Liver (tissue), 8 donors: ENCODE measurements at regions not wholly inside any gene's neighbourhood (a gene's known extent, or its start where the extent isn't known, plus 50 kb on each side); places are given as distances from the start of the nearest gene placed in this dataset.

Experiments
- DNase-seq: peaks from one replicate; pipeline ENCODE4 v3.0.0-alpha.2; 2017; ENCODE audit warnings: low spot score
- H3K27ac ChIP-seq, 2 donors: one replicate each; pipeline ENCODE4 v1.7.0; 2013; ENCODE audit warnings: inconsistent platforms in 2 of 2, low read length in 2 of 2, control low read depth in 1 of 2, low read depth in 1 of 2, mild to moderate bottlenecking in 1 of 2
- H3K27me3 ChIP-seq, 4 donors: one replicate each; pipeline versions ENCODE4 v1.6.1 to v1.7.0; 2013; ENCODE audit warnings: low read length in 3 of 4, inconsistent platforms in 1 of 4, mild to moderate bottlenecking in 1 of 4, moderate library complexity in 1 of 4; ENCODE audit not compliant: control insufficient read depth in 4 of 4, insufficient read depth in 4 of 4
- H3K36me3 ChIP-seq, 4 donors: one replicate each; pipeline versions ENCODE4 v1.6.1 to v1.7.0; 2013; ENCODE audit warnings: low read length in 3 of 4, mild to moderate bottlenecking in 3 of 4, low read depth in 1 of 4, moderate library complexity in 1 of 4; ENCODE audit not compliant: control insufficient read depth in 4 of 4, insufficient read depth in 3 of 4
- H3K4me1 ChIP-seq, 4 donors: one replicate each; pipeline versions ENCODE4 v1.6.1 to v1.7.0; 2013; ENCODE audit warnings: low read length in 3 of 4, mild to moderate bottlenecking in 3 of 4, moderate library complexity in 1 of 4; ENCODE audit not compliant: control insufficient read depth in 4 of 4, insufficient read depth in 4 of 4
- H3K4me3 ChIP-seq, 3 donors: one replicate each; pipeline versions ENCODE4 v1.6.1 to v1.7.0; 2013; ENCODE audit warnings: low read length in 3 of 3, control low read depth in 1 of 3, low read depth in 1 of 3, mild to moderate bottlenecking in 1 of 3
- H3K9ac ChIP-seq, 2 donors: one replicate each; pipeline ENCODE4 v1.7.0; 2013; ENCODE audit warnings: low read length in 2 of 2, mild to moderate bottlenecking in 2 of 2, moderate library complexity in 2 of 2, control low read depth in 1 of 2, low read depth in 1 of 2
- H3K9me3 ChIP-seq, 4 donors: one replicate each; pipeline versions ENCODE4 v1.6.1 to v1.7.0; 2013; ENCODE audit warnings: low read length in 3 of 4; ENCODE audit not compliant: control insufficient read depth in 4 of 4
- ATF3 ChIP-seq: IDR thresholded peaks from 2 replicates; pipeline ENCODE4 v1.6.1; 2016; ENCODE audit warnings: antibody characterized with exemption
- CTCF ChIP-seq: fragments of 150-350 bp; IDR thresholded peaks from 2 replicates; pipeline ENCODE4 v1.5.1; 2017; ENCODE audit warnings: improper control_type of control experiment, low read depth, low read length; ENCODE audit not compliant: missing input control
- EGR1 ChIP-seq, 2 donors: IDR thresholded peaks; 2 replicates each; pipeline ENCODE4 v1.6.1; 2016 to 2018; ENCODE audit warnings: antibody characterized with exemption in 2 of 2, low read depth in 2 of 2
- GABPA ChIP-seq, 2 donors: IDR thresholded peaks in 1 of 2; conservative IDR thresholded peaks in 1 of 2; 2 replicates each; pipeline ENCODE4 v1.6.1; 2016; ENCODE audit warnings: antibody characterized with exemption in 2 of 2, mild to moderate bottlenecking in 1 of 2, moderate library complexity in 1 of 2
- HNF4A ChIP-seq, 2 donors: conservative IDR thresholded peaks; 2 replicates each; pipeline ENCODE4 v1.6.1; 2016; ENCODE audit warnings: antibody characterized with exemption in 2 of 2, mild to moderate bottlenecking in 2 of 2
- HNF4G ChIP-seq: IDR thresholded peaks from 2 replicates; pipeline ENCODE4 v1.6.1; 2016; ENCODE audit warnings: antibody characterized with exemption
- JUND ChIP-seq, 2 donors: IDR thresholded peaks; 2 replicates each; pipeline ENCODE4 v1.6.1; 2016; ENCODE audit warnings: antibody characterized with exemption in 2 of 2
- MAX ChIP-seq: IDR thresholded peaks from 2 replicates; pipeline ENCODE4 v1.6.1; 2016; ENCODE audit warnings: antibody characterized with exemption
- NR2F2 ChIP-seq: IDR thresholded peaks from 2 replicates; pipeline ENCODE4 v1.6.1; 2016; ENCODE audit warnings: antibody characterized with exemption
- RAD21 ChIP-seq, 2 donors: IDR thresholded peaks; 2 replicates each; pipeline ENCODE4 v1.6.1; 2016; ENCODE audit warnings: antibody characterized with exemption in 2 of 2, mild to moderate bottlenecking in 2 of 2
- REST ChIP-seq: IDR thresholded peaks from 2 replicates; pipeline ENCODE4 v1.6.1; 2016; ENCODE audit warnings: antibody characterized with exemption, mild to moderate bottlenecking
- RXRA ChIP-seq, 2 donors: IDR thresholded peaks; 2 replicates each; pipeline ENCODE4 v1.6.1; 2017 to 2018; ENCODE audit warnings: antibody characterized with exemption in 2 of 2, mild to moderate bottlenecking in 1 of 2
- SP1 ChIP-seq: IDR thresholded peaks from 2 replicates; pipeline ENCODE4 v1.6.1; 2018; ENCODE audit warnings: antibody characterized with exemption, mild to moderate bottlenecking
- TAF1 ChIP-seq: conservative IDR thresholded peaks from 2 replicates; pipeline ENCODE4 v1.6.1; 2016; ENCODE audit warnings: antibody characterized with exemption, mild to moderate bottlenecking
- YY1 ChIP-seq: IDR thresholded peaks from 2 replicates; pipeline ENCODE4 v1.6.1; 2016; ENCODE audit warnings: antibody characterized with exemption, mild to moderate bottlenecking
- ZBTB33 ChIP-seq: IDR thresholded peaks from 2 replicates; pipeline ENCODE4 v1.6.1; 2016; ENCODE audit warnings: antibody characterized with exemption
- WGBS: extraction: QIAGEN DNeasy Blood & Tissue Kit; methylation state at CpG from one replicate; pipeline ENCODE4 v1.1.7; 2013; 5-methylcytosine and 5-hydroxymethylcytosine counted together
- donor health status: healthy.
- donor health status: healthy.
- donor health status: healthy.
- donor health status: healthy.
- donor health status: healthy.

GRCh38 chr15:31275331-31276262, 51.0 kb upstream of the KLF13 start:
- no peaks in the 10 kb centered on the region for H3K36me3 ChIP-seq

GRCh38 chr15:31276596-31277298, 49.9 kb upstream of the KLF13 start:
- Histone ChIP-seq H3K9me3 (no peaks in the 10 kb centered on the region), H3K36me3 (no peaks in the 10 kb centered on the region), H3K27me3 (no peaks in the 10 kb centered on the region), H3K9ac (no peak overlapping the region), H3K4me1 (peaks cover 5 to 24% (median 16%) of the 10 kb centered on the region in 4 donors), H3K27ac (no peak overlapping the region), H3K4me3 (no peak overlapping the region)
- TF ChIP-seq REST (no peak), ZBTB33 (no peak), ATF3 (no peak), SP1 (no peak), HNF4A (conservative IDR thresholded peaks at IDR 0.05) (no peak)
- 93% methylated on average over 8 of the region's 8 CpGs for WGBS
- peak; percentile 33 for DNase-seq

More at GRCh38 chr15:31275331-31276262, 51.0 kb upstream of the KLF13 start:
- H3K9me3 ChIP-seq = no peaks in the 10 kb centered on the region
- no peak for DNase-seq
- H3K27ac ChIP-seq = no peak overlapping the region
- H3K27me3 ChIP-seq = no peaks in the 10 kb centered on the region
- peaks cover 5 to 21% (median 16%) of the 10 kb centered on the region in 4 donors for H3K4me1 ChIP-seq
- no peak for TF ChIP-seq JUND (IDR thresholded peaks at IDR 0.05)
- no peak for TF ChIP-seq ATF3
- no peak for TF ChIP-seq NR2F2
- no peak for TF ChIP-seq EGR1 (IDR thresholded peaks at IDR 0.05; ENCODE audit: low read depth in 2 of 2)
- no peak for TF ChIP-seq CTCF
- no peak for TF ChIP-seq HNF4G
- no peak for TF ChIP-seq TAF1
- no peak for TF ChIP-seq HNF4A (conservative IDR thresholded peaks at IDR 0.05)
- TF ChIP-seq MAX = no peak
- no peak for TF ChIP-seq ZBTB33
- TF ChIP-seq RAD21 (IDR thresholded peaks at IDR 0.05) = no peak
- no peak for TF ChIP-seq GABPA (IDR thresholded peaks at IDR 0.05 in 1 of 2, conservative IDR thresholded peaks at IDR 0.05 in 1 of 2)
- no peak for TF ChIP-seq YY1
- no peak for TF ChIP-seq RXRA (IDR thresholded peaks at IDR 0.05)
- H3K9ac ChIP-seq = no peak overlapping the region
- H3K4me3 ChIP-seq = no peak overlapping the region
- 95% methylated on average over 17 of the region's 17 CpGs for WGBS
